T-cell (primary cell): ENCODE measurements at regions not wholly inside any gene's neighbourhood (a gene's known extent, or its start where the extent isn't known, plus 50 kb on each side); places are given as distances from the start of the nearest gene placed in this dataset.
"Not testable (repeated sequence)": the region's sequence is repeated elsewhere in the genome, so short reads cannot be mapped to it uniquely, and the experiment has no call there.

Experiments
- ATAC-seq, 4 experiments: fragments of 200-7000 bp in 3 of 4; fragments of 150-1000 bp in 1 of 4; cut with Tn5 transposase; replicated peaks in 1 of 4; 1 replicate in 3 of 4; 2 replicates in 1 of 4; pipeline ENCODE4 v1.10.0; 2021; ENCODE audit warnings: moderate library complexity in 3 of 4, mild to moderate bottlenecking in 2 of 4, moderate number of reproducible peaks in 1 of 4
- CTCF ChIA-PET, 2 donors: fragments of 300-600 bp; sonication (Branson Sonifier 250); formaldehyde crosslinking; loops; one replicate each; lab custom pipeline; 2022; ENCODE audit warnings: antibody characterized with exemption in 2 of 2; lab: Charles Lee
- POLR2A ChIA-PET, 2 donors: fragments of 300-600 bp; sonication (Branson Sonifier 250); formaldehyde crosslinking; loops; one replicate each; lab custom pipeline; 2022; ENCODE audit warnings: antibody characterized with exemption in 2 of 2; lab: Charles Lee
- DNase-seq, 35 experiments: peaks; one replicate each; pipeline versions ENCODE4 v3.0.0 to v3.0.0-alpha.2; 2013 to 2023
- H3K27ac ChIP-seq: one replicate; pipeline ENCODE4 v1.5.1; 2013; ENCODE audit warnings: low read length
- H3K27me3 ChIP-seq, 2 experiments: replicated peaks in 1 of 2; 1 replicate in 1 of 2; 2 replicates in 1 of 2; pipeline versions ENCODE4 v1.6.1 to v1.7.0; 2013; ENCODE audit warnings: low read length in 1 of 2, mixed read lengths in 1 of 2; ENCODE audit not compliant: control insufficient read depth in 2 of 2, insufficient read depth in 2 of 2; ENCODE audit errors: extremely low read depth in 1 of 2
- H3K36me3 ChIP-seq, 2 donors: 1 replicate in 1 of 2; 2 replicates in 1 of 2; pipeline versions ENCODE4 v1.6.1 to v1.7.0; 2013; ENCODE audit warnings: low read length in 1 of 2; ENCODE audit not compliant: control insufficient read depth in 2 of 2, insufficient read depth in 1 of 2; ENCODE audit errors: extremely low read depth in 1 of 2
- H3K4me1 ChIP-seq, 2 experiments: 1 replicate in 1 of 2; 2 replicates in 1 of 2; pipeline versions ENCODE4 v1.6.1 to v1.7.0; 2013; ENCODE audit warnings: low read length in 2 of 2, mixed read lengths in 1 of 2; ENCODE audit not compliant: insufficient read depth in 2 of 2, control insufficient read depth in 1 of 2; ENCODE audit errors: extremely low read depth in 1 of 2
- H3K4me3 ChIP-seq, 2 donors: 1 replicate in 1 of 2; 2 replicates in 1 of 2; pipeline versions ENCODE4 v1.5.1 to v1.7.0; 2013; ENCODE audit warnings: mild to moderate bottlenecking in 2 of 2, low read length in 1 of 2, moderate library complexity in 1 of 2; ENCODE audit not compliant: control insufficient read depth in 1 of 2; ENCODE audit errors: extremely low read depth in 1 of 2
- H3K9me3 ChIP-seq: 2 replicates; pipeline ENCODE4 v1.7.0; 2013
- H3K27ac Mint-ChIP-seq, 2 donors: one replicate each; pipeline ENCODE4 v1.8.0; 2020 to 2021; ENCODE audit warnings: mild to moderate bottlenecking in 2 of 2, mixed read lengths in 2 of 2
- H3K27me3 Mint-ChIP-seq, 2 donors: one replicate each; pipeline ENCODE4 v1.8.0; 2021 to 2022; ENCODE audit warnings: mixed read lengths in 2 of 2
- H3K36me3 Mint-ChIP-seq: one replicate; pipeline ENCODE4 v1.8.0; 2021; ENCODE audit warnings: mixed read lengths
- H3K4me1 Mint-ChIP-seq, 3 donors: one replicate each; pipeline ENCODE4 v1.8.0; 2020 to 2022; ENCODE audit warnings: mixed read lengths in 3 of 3, mild to moderate bottlenecking in 1 of 3
- H3K4me3 Mint-ChIP-seq, 3 donors: one replicate each; pipeline ENCODE4 v1.8.0; 2020 to 2022; ENCODE audit warnings: mild to moderate bottlenecking in 3 of 3, mixed read lengths in 3 of 3, moderate library complexity in 3 of 3
- H3K9me3 Mint-ChIP-seq, 3 donors: one replicate each; pipeline ENCODE4 v1.8.0; 2020 to 2022; ENCODE audit warnings: mixed read lengths in 3 of 3
- WGBS: methylation state at CpG from one replicate; pipeline ENCODE4 v1.1.5; 2013; ENCODE audit warnings: missing lambda C conversion rate; ENCODE audit not compliant: insufficient coverage; 5-methylcytosine and 5-hydroxymethylcytosine counted together

- Mint-ChIP-seq H3K4me3 (no peak overlapping the region), H3K36me3 (no peaks in the 10 kb centered on the region), H3K27ac (no peak overlapping the region), H3K27me3 (peaks cover 3 to 5% of the 10 kb centered on the region in 2 donors), H3K4me1 (peaks cover 3 to 11% (median 6%) of the 10 kb centered on the region in 3 donors), H3K9me3 (peaks cover 0 to 4% (median 0%) of the 10 kb centered on the region in 3 donors)
- no peak for ATAC-seq
- Histone ChIP-seq H3K9me3 (no peaks in the 10 kb centered on the region), H3K27me3 (no peaks in the 10 kb centered on the region), H3K27ac (no peak overlapping the region), H3K4me3 (no peak overlapping the region), H3K4me1 (no peaks in the 10 kb centered on the region), H3K36me3 (no peaks in the 10 kb centered on the region)
- ChIA-PET CTCF (no interaction called here), POLR2A (no interaction called here)
- WGBS: 81% methylated on average over 3 of the region's 8 CpGs
- no peak for DNase-seq
Observed at GRCh38 chr14:30357791-30358190, 201.2 kb upstream of the G2E3 start.

GRCh38 chr14:30362369-30363218, 196.4 kb upstream of the G2E3 start:
- Histone ChIP-seq H3K27me3 (no peaks in the 10 kb centered on the region), H3K27ac (no peak overlapping the region), H3K9me3 (no peaks in the 10 kb centered on the region), H3K36me3 (no peaks in the 10 kb centered on the region), H3K4me3 (no peak overlapping the region), H3K4me1 (no peaks in the 10 kb centered on the region)
- 84% methylated on average over 6 of the region's 10 CpGs for WGBS
- POLR2A ChIA-PET: no interaction called here
- ATAC-seq (no peak), DNase-seq (no peak)
- CTCF ChIA-PET: no interaction called here
- peaks cover 0 to 4% (median 0%) of the 10 kb centered on the region in 3 donors for H3K9me3 Mint-ChIP-seq
- no peak overlapping the region for H3K27ac Mint-ChIP-seq
- H3K4me3 Mint-ChIP-seq: no peak overlapping the region
- no peaks in the 10 kb centered on the region for H3K4me1 Mint-ChIP-seq
- no peaks in the 10 kb centered on the region for H3K36me3 Mint-ChIP-seq
- H3K27me3 Mint-ChIP-seq: peaks cover 2 to 3% of the 10 kb centered on the region in 2 donors

GRCh38 chr14:30363219-30363880, 195.6 kb upstream of the G2E3 start:
- H3K27ac ChIP-seq, H3K27ac Mint-ChIP-seq, H3K36me3 Mint-ChIP-seq, DNase-seq, H3K4me3 ChIP-seq, POLR2A ChIA-PET, H3K27me3 ChIP-seq, H3K9me3 Mint-ChIP-seq, H3K36me3 ChIP-seq, H3K4me1 ChIP-seq, ATAC-seq, H3K4me3 Mint-ChIP-seq, H3K9me3 ChIP-seq, H3K27me3 Mint-ChIP-seq, H3K4me1 Mint-ChIP-seq: not testable (repeated sequence)
- WGBS: 94% methylated on average over 2 of the region's 27 CpGs
- CTCF ChIA-PET: interaction anchor here in 1 of 2 donors (0.5 kb wide), 1 partner anchor 1400 kb away, joined by 3 read pairs; no protein-coding TSS in a partner anchor

DNA sequence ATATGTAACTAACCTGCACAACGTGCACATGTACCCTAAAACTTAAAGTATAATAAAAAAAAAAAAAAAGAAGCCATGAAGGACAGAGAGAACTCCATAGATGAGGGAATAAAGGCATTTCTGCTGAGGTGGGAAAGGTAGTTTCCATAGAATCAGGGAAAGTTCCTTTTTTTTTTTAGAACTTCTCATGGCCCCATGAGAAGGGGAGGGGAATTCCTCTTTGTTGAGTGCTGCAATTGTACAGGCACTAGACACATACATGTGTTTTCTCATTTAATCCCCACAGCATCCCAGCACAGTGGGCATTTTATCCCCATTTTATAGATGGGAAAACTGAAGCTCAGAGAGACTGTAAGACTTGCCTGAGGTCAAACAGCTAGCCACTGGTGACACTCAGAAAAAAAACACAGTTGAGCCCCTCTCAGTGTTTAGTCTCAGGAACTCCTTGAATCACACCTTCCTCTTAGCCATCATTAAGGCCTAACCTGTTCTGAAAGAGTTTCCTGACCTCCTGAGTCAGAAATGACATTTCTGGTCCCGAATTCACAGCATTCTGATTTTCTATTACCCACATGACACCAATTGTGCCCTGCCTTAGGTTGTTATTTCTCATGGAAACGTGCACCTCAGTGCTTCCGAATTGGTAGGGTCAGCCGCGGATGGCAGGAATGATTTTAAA, 189.3 kb upstream of the G2E3 start:
- H3K4me1 Mint-ChIP-seq: no peaks in the 10 kb centered on the region
- DNase-seq (no peak), ATAC-seq (no peak)
- no peak overlapping the region for H3K27ac ChIP-seq
- no peak overlapping the region for H3K27ac Mint-ChIP-seq
- 43% methylated on average over 1 of the region's 6 CpGs for WGBS
- H3K4me3 ChIP-seq: no peak overlapping the region
- no peaks in the 10 kb centered on the region for H3K36me3 ChIP-seq
- CTCF ChIA-PET: no interaction called here
- H3K4me3 Mint-ChIP-seq: no peak overlapping the region
- H3K36me3 Mint-ChIP-seq: no peaks in the 10 kb centered on the region
- no peaks in the 10 kb centered on the region for H3K4me1 ChIP-seq
- POLR2A ChIA-PET: no interaction called here
- no peaks in the 10 kb centered on the region for H3K9me3 ChIP-seq
- H3K27me3 ChIP-seq: peaks cover 0 to under 1% of the 10 kb centered on the region in 2 experiments
- peaks cover 5 to 7% of the 10 kb centered on the region in 2 donors for H3K27me3 Mint-ChIP-seq
- H3K9me3 Mint-ChIP-seq: no peaks in the 10 kb centered on the region

- Histone ChIP-seq H3K4me1 (no peaks in the 10 kb centered on the region), H3K27me3 (peaks cover 0 to 4% of the 10 kb centered on the region in 2 experiments), H3K36me3 (no peaks in the 10 kb centered on the region), H3K27ac (no peak overlapping the region), H3K4me3 (no peak overlapping the region), H3K9me3 (no peaks in the 10 kb centered on the region)
- WGBS: 82% methylated on average over 2 of the region's 2 CpGs
- Mint-ChIP-seq H3K4me3 (no peak overlapping the region), H3K36me3 (no peaks in the 10 kb centered on the region), H3K9me3 (no peaks in the 10 kb centered on the region), H3K27me3 (peaks cover 7 to 8% of the 10 kb centered on the region in 2 donors), H3K27ac (no peak overlapping the region), H3K4me1 (no peaks in the 10 kb centered on the region)
- no peak for DNase-seq
- POLR2A ChIA-PET: no interaction called here
- CTCF ChIA-PET: no interaction called here
- no peak for ATAC-seq
Observed at GRCh38 chr14:30373053-30373452, 185.9 kb upstream of the G2E3 start.

DNA sequence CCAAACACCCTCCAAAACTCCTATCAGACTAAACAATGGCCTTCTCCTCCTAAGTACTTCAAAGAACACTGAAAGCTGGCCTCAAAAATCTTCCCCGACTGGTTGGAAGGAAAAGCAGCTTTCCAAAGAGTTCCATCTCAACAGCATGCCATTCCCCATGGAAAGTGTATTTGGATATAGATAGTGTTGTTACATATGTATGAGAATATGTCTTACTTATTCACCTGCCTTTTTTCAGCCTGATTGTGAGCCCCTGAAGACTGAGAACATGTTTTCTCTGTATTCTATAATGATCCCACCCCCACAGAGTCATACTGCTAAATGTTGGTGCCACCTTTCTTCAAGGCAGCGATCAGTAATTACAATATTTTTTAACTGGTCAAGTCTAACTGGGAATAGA, 185.4 kb upstream of the G2E3 start:
- Mint-ChIP-seq H3K4me3 (no peak overlapping the region), H3K27me3 (peaks cover 7 to 11% of the 10 kb centered on the region in 2 donors), H3K4me1 (no peaks in the 10 kb centered on the region), H3K36me3 (no peaks in the 10 kb centered on the region), H3K27ac (no peak overlapping the region), H3K9me3 (no peaks in the 10 kb centered on the region)
- DNase-seq (no peak), ATAC-seq (no peak)
- no peaks in the 10 kb centered on the region for H3K36me3 ChIP-seq
- no peak overlapping the region for H3K4me3 ChIP-seq
- H3K27ac ChIP-seq: no peak overlapping the region
- peaks cover 0 to 4% of the 10 kb centered on the region in 2 experiments for H3K27me3 ChIP-seq
- H3K4me1 ChIP-seq: no peaks in the 10 kb centered on the region
- CTCF ChIA-PET: no interaction called here
- POLR2A ChIA-PET: no interaction called here
- no CpG with 5 or more reads among the region's 2 CpGs for WGBS
- H3K9me3 ChIP-seq: no peaks in the 10 kb centered on the region
